Right lobe of liver (tissue), 1 donor: ENCODE measurements at regions not wholly inside any gene's neighbourhood (a gene's known extent, or its start where the extent isn't known, plus 50 kb on each side); places are given as distances from the start of the nearest gene placed in this dataset.

ENCODE experiments used
- small RNA-seq, 2 experiments: library from RNA; depleted of rRNA; stranded (forward); fragments of <200 nt; gene quantifications; one replicate each; pipeline ENCODE3, GENCODE V24; 2016

Small RNA genes in the stretch of these regions (small RNA-seq; reads per million reads assigned to genes)
- gene RF00019 (0 reads per million in 2 experiments), gene RN7SL183P (0 reads per million in 2 experiments)
